Tongue (tissue), 1 donor: ENCODE measurements at regions not wholly inside any gene's neighbourhood (a gene's known extent, or its start where the extent isn't known, plus 50 kb on each side); places are given as distances from the start of the nearest gene placed in this dataset.

Experiments
- DNase-seq: peaks from one replicate; pipeline ENCODE4 v3.0.0-alpha.2; 2015

DNA sequence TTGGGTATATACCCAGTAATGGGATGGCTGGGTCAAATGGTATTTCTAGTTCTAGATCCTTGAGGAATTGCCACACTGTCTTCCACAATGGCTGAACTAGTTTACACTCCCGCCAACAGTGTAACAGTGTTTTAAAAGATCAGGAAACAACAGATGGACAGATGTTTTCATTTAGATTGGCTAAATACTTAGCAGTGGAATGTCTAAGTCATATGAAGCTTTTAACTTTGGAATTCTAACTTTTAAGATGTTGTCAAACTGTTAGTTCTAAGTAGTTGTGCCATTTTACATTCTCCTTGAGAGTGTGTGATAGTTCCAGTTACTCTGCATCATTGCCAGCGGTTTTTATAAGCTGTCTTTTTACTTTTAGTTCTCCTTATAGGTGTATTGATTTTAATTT, 688.8 kb downstream of the SEMA5A start:
- no peak for DNase-seq

DNA sequence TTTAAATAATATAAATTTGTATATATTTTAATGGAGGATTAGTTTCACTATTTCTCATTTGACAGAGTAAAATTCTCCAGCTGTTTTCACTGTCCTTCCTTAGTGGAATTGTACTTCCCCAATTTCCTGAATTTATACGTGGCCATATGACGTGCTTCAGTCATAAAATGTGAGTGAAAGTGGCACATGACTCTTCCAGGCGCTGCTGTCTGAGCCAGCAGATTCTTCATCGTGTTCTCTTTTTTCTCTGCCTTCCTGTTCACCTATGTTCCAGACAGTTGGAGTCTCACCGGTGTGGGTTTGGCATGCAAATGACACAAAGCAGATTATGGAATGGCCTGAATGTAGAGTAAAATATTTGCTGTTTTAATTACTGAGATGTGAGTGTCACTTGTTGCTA, 684.1 kb downstream of the SEMA5A start:
- no peak for DNase-seq

DNA sequence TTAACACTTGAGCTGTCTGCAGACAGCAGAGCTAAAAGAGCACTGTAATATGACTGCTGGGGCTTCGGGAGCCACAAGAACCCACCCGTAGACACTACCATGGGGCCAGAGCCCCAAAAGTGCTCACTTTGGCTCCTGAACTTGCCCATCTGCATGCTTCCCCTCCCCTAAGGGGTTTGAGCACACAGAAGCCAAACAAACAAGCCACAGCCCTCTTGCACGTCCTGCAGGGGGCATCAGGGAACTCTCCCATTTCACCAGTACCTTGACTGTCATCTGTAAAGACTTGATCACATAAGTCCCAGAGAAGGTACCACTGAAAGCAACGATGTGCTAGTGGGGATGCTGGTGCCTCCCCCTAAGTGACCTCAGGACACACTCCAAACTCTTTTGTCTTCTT, 681.8 kb downstream of the SEMA5A start:
- DNase-seq: no peak

DNA sequence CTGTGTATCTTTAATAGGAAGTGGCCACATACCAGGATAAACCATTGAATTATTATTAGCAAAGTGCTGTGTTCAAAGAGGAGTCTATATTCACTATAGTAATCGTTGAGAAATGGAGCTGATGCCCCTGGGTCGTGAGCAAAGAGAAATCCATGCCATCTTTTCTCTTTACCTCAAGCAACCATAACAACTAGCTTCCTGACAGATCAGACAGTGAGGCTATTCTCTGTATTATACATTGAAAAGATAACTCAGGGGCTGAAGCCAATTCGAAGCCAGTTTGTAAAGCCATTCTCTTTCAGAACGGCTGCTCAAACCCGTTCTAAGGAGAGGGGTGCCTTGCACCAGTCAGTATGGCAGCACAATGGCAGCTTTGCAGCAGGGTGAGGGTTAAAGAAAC, 680.6 kb downstream of the SEMA5A start:
- no peak for DNase-seq

DNA sequence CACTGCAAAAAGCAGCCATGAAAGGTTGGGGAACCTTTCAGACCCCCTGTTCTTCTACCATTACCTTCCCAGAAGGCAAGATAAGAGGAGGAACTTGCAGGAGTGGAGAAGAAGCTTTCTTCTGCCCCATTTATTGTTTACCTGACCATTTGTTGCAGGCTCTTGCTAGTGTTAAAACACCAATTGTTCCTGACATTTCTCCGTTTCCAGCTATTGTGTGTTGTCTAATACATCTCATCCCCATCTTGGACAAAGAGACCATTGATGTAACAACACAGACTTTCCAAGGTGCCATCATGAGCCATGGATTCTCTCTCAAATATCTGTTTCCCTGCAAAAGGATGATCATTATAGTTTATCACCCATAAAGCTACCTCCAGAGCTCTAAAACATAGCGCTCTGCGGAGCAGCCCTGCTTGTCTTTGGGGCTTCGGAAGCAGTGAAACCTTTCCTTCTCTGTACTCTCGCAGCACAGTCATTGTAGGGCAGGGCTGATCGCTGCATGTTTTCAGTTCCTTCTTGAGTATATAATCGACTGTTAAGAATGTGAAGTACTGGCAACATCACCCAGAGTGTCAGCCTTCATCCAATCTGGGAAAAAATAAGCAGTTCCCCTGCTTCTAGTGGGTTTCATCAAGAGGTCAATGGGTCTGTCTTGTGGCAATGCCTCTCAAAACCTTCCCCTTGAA, 680.0 kb downstream of the SEMA5A start:
- no peak for DNase-seq

DNA sequence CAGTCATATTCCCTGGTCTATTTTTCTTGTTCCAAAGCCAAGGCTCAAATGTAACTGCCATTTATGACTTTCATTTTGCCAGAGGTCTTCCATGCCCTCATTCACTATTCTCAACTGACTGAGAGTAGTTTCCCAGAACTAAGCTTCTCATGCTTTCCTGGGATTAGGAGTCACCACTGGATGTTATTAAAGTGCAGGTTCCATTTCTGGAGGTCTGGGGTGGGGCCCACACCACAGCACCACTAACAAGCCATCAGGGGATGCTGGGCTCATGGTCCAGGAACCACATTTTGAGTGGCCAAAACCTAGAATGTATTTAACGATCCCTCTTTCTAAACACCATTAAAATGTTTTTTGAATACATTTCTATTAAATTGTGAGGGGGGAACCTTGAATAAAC, 677.6 kb downstream of the SEMA5A start:
- DNase-seq: no peak

DNA sequence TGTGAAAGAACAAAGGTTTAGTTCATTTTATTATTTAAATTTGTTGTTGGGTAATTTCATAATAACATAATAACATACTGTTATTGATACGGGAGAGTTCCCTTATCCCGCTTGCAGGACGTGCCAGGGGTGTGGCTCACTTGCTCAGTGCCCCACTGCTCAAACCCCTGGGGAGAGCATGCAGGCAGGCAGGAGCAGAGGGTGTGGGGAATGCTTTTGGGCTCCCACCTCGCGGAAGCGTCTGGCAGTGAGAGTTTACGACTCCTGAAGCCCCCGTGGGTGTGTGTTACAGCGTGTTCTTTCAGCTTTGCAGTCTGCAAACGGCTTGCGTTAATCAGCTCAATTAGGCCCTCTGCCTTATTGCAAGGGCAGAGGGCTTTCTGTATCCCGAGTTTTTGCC, 675.9 kb downstream of the SEMA5A start:
- DNase-seq: no peak

DNA sequence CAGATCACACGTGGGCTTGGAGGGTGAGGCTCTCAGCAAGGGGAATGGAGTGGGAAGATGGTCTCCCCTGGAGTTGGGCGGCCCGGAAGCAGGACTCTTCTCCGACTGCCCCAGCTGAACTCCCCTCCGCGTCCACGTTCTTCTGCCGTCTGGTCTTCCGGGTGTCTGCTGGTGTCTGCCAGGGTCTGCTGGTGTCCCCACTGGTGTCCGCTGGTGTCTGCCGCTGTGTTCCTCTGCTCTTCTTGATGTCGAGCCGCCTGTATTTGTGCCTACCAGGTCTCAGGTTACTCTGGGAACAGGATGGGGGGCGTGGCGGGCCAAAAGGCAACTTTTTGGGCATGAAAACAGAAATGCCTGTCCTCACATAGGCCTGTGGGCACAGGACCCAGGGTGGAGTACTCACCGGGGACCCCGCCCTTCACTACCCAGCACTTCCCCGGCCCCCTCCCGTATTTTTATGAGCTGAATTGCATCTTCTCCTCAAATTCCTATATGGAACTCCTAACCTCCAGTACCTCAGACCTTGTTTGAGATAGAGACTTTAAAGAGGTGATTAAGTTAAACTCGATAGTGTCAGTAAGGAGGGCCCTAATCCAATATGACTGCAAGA, 675.4 kb downstream of the SEMA5A start:
- no peak for DNase-seq

DNA sequence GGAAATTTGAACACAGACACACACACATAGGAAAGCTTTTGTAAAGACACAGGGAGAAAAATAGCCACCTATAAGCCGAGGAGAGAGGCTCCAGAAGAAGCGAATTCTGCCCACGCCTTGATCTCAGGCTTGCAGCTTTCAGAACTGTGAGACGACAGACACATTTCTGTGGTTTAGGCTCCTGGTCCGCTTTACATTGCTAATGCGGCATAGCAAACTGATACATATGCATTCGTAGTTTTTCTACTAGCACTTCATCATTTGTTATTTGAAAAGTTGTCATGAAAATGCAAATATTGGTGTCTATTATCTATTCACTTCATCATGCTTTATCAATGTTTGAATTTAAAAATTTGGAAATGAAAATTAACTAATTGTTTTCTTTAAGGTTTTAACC, 674.9 kb downstream of the SEMA5A start:
- no peak for DNase-seq

DNA sequence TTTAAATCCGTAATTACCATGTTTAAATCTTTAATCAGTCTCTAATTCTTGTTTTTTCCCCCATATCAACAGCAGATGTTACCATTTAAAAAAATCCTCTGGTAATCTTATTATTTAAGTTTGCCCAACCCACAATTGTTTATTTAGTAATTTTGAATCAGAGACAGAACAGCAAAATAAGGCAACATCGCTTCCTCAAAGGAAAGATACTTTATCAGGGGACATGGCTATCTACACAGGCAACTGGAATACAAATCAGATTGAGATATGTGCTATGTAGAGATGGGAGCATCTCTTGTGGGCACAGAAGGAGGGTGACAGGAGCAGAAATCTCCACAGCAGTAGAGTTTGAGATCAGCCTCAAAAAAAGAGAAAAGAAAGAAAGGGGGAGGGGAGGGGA, 674.4 kb downstream of the SEMA5A start:
- DNase-seq: no peak

DNA sequence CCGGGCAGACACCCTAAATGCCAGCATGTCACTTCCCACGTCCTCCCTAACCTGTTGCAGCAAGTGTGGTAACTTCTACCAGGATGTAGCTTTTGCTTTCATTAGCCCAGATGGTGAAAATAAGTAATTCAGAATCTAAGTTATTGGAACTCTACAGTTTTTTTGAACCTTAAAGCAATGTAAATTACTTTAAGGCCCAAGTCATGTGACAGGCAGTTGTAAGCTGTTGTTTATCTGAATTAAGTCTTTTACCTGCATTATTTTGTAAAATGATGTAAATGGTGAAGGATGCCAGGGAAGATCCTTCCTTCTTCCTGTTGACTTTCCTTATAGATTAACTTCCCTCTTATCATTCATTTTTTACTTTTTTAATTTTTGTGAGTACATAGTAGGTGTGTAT, 670.2 kb downstream of the SEMA5A start:
- DNase-seq: no peak

DNA sequence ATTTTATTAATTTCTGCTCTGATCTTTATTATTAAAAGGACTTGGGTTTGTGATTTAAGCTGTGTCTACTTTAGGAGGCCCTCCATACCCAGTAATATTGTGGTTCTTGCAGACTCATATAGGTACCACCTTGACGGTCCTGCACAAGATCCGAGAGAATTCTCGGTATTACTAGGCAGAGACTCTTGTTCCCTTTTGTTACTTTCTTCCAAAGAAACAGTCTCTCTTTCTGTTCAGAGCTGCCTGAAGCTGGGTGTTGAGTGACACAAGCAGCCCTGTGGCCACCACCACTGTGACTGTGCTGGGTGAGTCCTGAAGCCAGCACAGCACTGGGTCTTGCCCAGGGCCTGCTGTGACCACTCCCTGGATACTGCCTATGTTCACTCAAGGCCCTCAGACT, 666.6 kb downstream of the SEMA5A start:
- no peak for DNase-seq

DNA sequence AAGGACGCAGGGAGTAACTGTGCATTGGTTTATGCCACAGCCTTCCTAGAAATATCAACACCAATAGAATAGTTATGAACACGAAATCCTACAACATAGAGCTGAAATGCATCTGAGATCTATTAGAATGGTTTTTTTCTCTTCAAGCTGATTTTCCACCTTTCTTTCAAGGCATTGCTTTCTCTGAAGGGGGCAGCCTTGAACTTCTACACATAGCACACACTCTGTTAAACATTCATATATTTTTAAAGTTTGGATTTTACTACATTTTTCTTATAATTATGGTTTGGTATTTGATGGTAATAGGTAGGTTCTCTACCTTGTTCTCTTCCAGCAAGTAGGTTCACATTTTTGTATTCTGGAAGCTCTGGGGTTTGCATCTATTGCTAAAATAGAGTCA, 661.8 kb downstream of the SEMA5A start:
- no peak for DNase-seq

DNA sequence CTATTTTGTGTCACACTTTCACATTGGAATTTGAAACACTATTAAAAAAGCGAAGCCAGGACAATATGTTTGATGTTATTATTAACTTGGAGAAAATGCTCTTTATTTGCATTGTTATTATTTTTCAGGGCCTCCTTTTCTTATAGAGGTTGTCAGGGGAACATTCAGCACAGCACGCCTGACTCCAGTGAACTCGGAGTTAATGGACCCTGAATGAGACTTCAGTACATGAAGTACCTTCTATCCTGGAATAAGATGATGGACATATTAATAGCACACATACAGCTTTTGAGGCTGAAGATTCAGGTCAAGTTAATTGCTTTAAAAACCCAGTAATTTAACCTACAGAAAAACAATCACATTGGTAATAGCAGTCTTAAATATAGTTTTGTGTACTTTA, 652.9 kb downstream of the SEMA5A start:
- DNase-seq: no peak

DNA sequence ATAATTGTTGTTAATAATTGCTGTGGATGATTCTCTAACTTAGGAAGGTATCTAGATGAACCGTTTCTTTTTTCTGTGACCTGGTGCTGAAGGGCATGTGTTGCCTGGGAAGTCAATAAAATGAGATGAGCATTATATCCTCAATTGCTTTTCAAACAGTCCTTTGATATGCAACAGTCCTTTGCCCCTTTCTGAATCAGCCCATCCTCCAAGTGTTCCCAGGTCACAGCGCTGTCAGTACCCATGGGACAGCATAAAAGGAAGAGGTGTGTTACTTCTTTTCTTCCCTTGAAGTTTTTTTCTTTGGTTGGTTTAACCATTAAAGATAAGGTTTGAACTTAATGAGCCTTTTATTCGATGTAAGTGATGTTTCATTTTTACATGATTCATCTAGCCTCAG, 651.8 kb downstream of the SEMA5A start:
- no peak for DNase-seq

DNA sequence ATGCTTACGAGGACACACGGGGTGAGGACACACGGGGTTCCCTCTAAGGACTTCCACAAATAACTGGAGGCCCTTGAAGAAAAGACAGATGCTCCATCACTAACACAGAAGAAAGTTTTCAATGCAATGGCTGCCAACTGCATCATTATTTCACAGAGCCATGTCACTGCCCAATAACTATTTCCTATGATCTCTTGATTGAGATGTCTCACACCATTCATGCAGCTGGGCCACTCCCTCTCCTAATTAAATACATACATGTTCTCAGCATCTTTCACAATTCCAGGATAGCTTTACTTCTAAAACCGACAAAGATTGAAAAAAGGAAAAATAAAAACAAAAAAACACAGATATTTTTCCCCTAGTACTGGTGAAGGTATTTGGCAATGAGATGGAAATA, 650.8 kb downstream of the SEMA5A start:
- no peak for DNase-seq

DNA sequence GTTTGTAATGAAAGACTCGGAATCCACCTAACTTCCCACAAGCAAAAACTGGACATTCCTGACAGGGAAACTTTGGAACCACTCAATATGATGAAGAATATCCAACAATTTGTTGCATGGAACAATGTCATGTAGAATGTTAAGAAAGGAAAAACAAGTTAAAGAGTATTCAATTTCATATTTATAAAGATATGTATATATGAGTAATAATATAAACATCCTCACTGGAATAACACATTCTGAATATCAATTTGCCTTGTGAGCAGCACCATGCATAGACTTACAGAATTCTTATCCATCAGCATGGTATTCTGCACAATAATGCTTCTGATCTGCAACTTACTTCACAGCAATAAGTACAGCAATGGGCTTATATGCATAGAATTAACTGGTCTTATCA, 650.3 kb downstream of the SEMA5A start:
- no peak for DNase-seq

DNA sequence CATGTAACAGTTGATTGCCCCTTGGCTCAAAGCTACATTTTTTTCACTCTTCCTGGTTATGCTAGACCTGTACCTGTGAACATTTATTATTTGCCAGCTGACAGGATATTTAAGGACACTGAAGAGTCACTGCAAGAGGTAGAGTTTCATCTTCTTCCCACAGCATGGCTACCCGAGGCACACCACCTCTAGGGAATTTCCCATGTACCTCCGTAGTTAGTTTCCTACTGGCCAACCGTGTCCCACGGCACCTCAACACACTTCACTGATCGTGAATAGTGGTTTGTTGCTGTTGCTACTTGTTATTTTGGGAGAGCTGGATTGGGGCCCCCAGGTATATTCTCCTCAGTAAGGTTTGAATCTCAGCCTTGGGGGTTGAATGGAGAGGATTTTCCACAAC, 648.6 kb downstream of the SEMA5A start:
- DNase-seq: no peak

DNA sequence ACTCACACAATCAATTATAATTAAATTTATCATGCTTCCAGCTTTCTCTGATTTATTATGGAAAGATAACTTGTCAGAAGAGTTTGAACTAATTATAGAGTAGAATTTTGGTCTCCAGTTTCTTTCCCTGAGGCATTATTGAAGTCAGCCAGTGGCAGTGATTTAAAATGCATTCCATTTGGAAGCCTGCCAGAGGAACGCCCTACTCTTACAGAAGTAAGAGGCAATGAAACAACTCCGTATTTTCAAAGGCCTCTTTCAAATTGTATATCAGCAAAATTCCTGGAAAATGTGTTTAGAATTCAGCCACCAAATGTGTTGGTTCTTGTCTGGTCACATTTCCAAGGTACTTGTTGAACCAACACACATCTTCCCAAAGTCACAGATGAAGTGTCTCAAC, 640.9 kb downstream of the SEMA5A start:
- peak; percentile 72 for DNase-seq

DNA sequence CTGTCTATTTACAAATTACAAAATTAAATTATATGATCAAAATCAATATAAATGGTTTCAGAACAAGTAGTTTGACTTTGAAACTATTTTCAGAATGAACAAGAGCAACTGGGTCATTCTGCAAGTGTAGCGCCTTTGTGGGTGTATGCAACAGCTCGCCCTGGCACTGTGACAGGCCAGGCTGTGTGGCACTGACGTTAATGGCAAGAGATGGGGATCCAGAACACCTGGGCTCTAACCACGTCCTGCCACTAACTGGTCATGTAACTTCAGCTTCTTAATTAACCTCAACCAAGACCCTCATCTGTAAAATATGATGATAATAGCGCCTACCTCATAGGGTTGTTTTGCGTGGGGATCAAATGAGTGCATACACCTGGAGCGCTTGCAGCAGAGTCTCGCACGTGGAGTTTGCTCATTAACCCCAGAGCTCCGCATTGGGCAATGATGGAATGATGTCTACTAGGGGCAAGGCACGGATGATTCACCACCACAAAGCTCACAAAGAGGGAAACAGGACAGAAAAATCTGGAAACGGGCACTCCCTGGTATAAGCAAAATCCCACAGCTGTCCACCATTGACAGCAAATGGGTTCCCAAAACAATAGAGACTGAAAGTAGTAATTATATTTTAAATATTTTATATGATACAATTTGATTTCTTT, 639.4 kb downstream of the SEMA5A start:
- no peak for DNase-seq

DNA sequence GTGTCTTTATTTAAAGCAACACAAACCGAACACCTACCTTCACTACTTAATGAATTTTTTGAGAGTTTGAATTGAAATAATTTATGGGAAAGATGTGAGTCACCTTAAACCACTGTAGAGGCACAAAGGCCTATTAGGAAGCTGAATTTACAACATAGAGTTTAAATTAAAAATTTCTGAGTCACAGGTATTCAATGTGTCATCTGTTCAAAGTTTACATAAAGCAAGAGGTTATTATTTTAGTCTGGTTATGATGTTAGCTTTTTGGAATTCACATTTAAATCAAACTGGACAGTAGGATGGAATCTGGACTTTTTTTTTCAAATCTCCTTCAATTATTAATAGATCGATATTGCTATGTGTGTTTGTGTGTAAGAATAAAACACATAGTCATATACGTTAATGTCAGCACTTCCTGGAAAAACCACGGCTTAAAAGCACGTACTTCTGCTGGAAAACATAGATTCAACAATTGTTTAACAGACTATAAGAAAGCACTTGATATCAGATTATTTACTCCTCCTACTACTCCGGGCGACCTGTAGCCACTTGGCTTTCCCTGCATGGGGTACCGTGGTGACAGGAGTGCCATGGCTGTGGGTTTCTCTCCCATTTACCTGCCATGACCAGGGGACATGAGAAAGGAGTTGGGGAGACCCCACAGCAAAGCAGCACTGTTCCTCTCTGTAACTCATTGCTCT, 638.6 kb downstream of the SEMA5A start:
- DNase-seq: no peak

DNA sequence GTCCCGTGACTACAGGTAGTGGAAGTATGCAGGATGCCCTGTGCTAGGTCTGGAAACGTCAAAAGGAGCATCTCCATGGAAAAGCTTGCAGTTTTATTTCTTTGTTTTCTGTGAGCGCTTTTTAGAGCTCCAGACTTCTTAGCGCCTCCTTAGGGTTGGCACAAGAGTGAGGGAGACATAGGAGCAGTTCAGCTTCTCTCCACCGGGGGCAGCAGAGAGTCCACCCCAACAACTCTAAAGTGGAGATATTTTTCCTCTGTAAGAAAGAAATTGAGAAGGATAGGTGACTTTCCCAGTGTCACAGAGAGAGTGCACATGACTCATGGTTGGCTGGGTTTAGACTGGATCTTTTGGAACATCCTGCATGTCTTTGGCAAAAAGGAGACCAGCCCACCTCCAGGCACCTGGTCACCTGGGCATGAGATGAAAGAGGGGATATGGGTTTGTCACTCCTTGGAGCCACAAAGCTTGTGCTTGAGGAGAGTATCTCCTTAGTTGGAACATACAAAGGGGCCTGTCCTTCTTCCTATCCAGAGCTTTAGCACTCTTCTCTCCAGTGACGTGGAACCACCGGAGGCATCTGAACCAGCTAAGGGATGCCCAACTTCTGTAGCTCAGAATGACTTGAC, 637.7 kb downstream of the SEMA5A start:
- peak; percentile 51 for DNase-seq

DNA sequence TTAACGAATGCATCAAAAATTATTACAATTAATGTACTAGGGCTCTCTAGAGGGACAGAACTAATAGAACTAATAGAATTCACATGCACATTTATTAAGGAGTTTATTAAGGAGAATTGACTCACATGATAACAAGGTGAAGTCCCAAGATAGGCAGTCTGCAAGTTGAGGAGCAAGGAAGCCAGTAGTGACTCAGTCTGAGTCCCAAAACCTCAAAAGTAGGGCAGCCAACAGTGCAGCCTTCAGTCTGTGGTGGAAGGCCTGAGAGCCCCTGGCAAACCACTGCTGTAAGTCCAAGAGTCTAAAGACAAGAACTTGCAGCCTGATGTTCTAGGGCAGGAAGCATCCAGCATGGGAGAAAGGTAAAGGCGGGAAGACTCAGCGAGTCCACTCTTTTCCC, 633.8 kb downstream of the SEMA5A start:
- DNase-seq: no peak
